ENCODE measurements at regions not wholly inside any gene's neighbourhood (a gene's known extent, or its start where the extent isn't known, plus 50 kb on each side); places are given as distances from the start of the nearest gene placed in this dataset.

GRCh38 chr20:58584881-58585752, 66.0 kb upstream of the STX16 start:
- no peak overlapping the region for H3K4me3 Mint-ChIP-seq
- H3K36me3 Mint-ChIP-seq, result peaks cover 1% of the 10 kb centered on the region
- no peaks in the 10 kb centered on the region for H3K27me3 Mint-ChIP-seq
- no peak overlapping the region for H3K27ac Mint-ChIP-seq
- no peaks in the 10 kb centered on the region for H3K4me1 Mint-ChIP-seq
- peaks cover 5% of the 10 kb centered on the region for H3K9me3 Mint-ChIP-seq

GRCh38 chr20:58584051-58584824, 66.8 kb upstream of the STX16 start:
- no peaks in the 10 kb centered on the region for H3K27me3 Mint-ChIP-seq
- H3K9me3 Mint-ChIP-seq, result peaks cover 5% of the 10 kb centered on the region
- H3K36me3 Mint-ChIP-seq, result peaks cover 1% of the 10 kb centered on the region
- H3K4me1 Mint-ChIP-seq, result no peaks in the 10 kb centered on the region
- no peak overlapping the region for H3K4me3 Mint-ChIP-seq
- H3K27ac Mint-ChIP-seq, result no peak overlapping the region

- Mint-ChIP-seq H3K27ac (no peak overlapping the region), H3K36me3 (peaks cover 1% of the 10 kb centered on the region)
Observed at GRCh38 chr20:58583586-58583985, 67.5 kb upstream of the STX16 start.

GRCh38 chr20:58583176-58583575, 67.9 kb upstream of the STX16 start:
- peaks cover 5% of the 10 kb centered on the region for H3K9me3 Mint-ChIP-seq
- H3K27ac Mint-ChIP-seq, result no peak overlapping the region
- H3K4me3 Mint-ChIP-seq, result no peak overlapping the region
- H3K4me1 Mint-ChIP-seq, result no peaks in the 10 kb centered on the region
- no peaks in the 10 kb centered on the region for H3K27me3 Mint-ChIP-seq
- peaks cover 1% of the 10 kb centered on the region for H3K36me3 Mint-ChIP-seq

More at GRCh38 chr20:58583586-58583985, 67.5 kb upstream of the STX16 start:
- H3K27me3 Mint-ChIP-seq, result no peaks in the 10 kb centered on the region
- no peaks in the 10 kb centered on the region for H3K4me1 Mint-ChIP-seq
- H3K9me3 Mint-ChIP-seq, result peaks cover 5% of the 10 kb centered on the region
- no peak overlapping the region for H3K4me3 Mint-ChIP-seq

GRCh38 chr20:58580474-58580835, 65.3 kb upstream of the APCDD1L start:
- Mint-ChIP-seq H3K9me3 (peaks cover 5% of the 10 kb centered on the region), H3K4me3 (no peak overlapping the region), H3K4me1 (no peaks in the 10 kb centered on the region), H3K27ac (no peak overlapping the region), H3K27me3 (no peaks in the 10 kb centered on the region), H3K36me3 (peaks cover 1% of the 10 kb centered on the region)

- Mint-ChIP-seq H3K36me3 (peaks cover 1% of the 10 kb centered on the region), H3K9me3 (peaks cover 5% of the 10 kb centered on the region), H3K27me3 (no peaks in the 10 kb centered on the region), H3K4me1 (no peaks in the 10 kb centered on the region), H3K27ac (no peak overlapping the region), H3K4me3 (no peak overlapping the region)
Observed at GRCh38 chr20:58579819-58580473, 64.7 kb upstream of the APCDD1L start.

- H3K4me3 Mint-ChIP-seq, result no peak overlapping the region
- H3K27me3 Mint-ChIP-seq, result no peaks in the 10 kb centered on the region
- peaks cover 1% of the 10 kb centered on the region for H3K36me3 Mint-ChIP-seq
- H3K4me1 Mint-ChIP-seq, result no peaks in the 10 kb centered on the region
- no peak overlapping the region for H3K27ac Mint-ChIP-seq
- peaks cover 5% of the 10 kb centered on the region for H3K9me3 Mint-ChIP-seq
Observed at GRCh38 chr20:58579069-58579818, 64.0 kb upstream of the APCDD1L start.

GRCh38 chr20:58577871-58578598, 62.8 kb upstream of the APCDD1L start:
- H3K9me3 Mint-ChIP-seq, result peaks cover 5% of the 10 kb centered on the region
- no peak overlapping the region for H3K27ac Mint-ChIP-seq
- no peaks in the 10 kb centered on the region for H3K27me3 Mint-ChIP-seq
- H3K4me1 Mint-ChIP-seq, result no peaks in the 10 kb centered on the region
- no peak overlapping the region for H3K4me3 Mint-ChIP-seq
- H3K36me3 Mint-ChIP-seq, result peaks cover 1% of the 10 kb centered on the region

- no peaks in the 10 kb centered on the region for H3K36me3 Mint-ChIP-seq
- H3K4me1 Mint-ChIP-seq, result no peaks in the 10 kb centered on the region
- H3K4me3 Mint-ChIP-seq, result no peak overlapping the region
- H3K27ac Mint-ChIP-seq, result no peak overlapping the region
- H3K27me3 Mint-ChIP-seq, result no peaks in the 10 kb centered on the region
- no peaks in the 10 kb centered on the region for H3K9me3 Mint-ChIP-seq
Observed at GRCh38 chr20:58577139-58577806, 62.1 kb upstream of the APCDD1L start.

- Mint-ChIP-seq H3K4me1 (no peaks in the 10 kb centered on the region), H3K27ac (no peak overlapping the region), H3K9me3 (no peaks in the 10 kb centered on the region)
Observed at GRCh38 chr20:58576603-58576970, 61.4 kb upstream of the APCDD1L start.

GRCh38 chr20:58575776-58576602, 60.8 kb upstream of the APCDD1L start:
- no peaks in the 10 kb centered on the region for H3K27me3 Mint-ChIP-seq
- no peak overlapping the region for H3K4me3 Mint-ChIP-seq
- H3K27ac Mint-ChIP-seq, result no peak overlapping the region
- no peaks in the 10 kb centered on the region for H3K9me3 Mint-ChIP-seq
- no peaks in the 10 kb centered on the region for H3K4me1 Mint-ChIP-seq
- no peaks in the 10 kb centered on the region for H3K36me3 Mint-ChIP-seq

More at GRCh38 chr20:58576603-58576970, 61.4 kb upstream of the APCDD1L start:
- Mint-ChIP-seq H3K4me3 (no peak overlapping the region), H3K36me3 (no peaks in the 10 kb centered on the region), H3K27me3 (no peaks in the 10 kb centered on the region)

- Mint-ChIP-seq H3K27ac (no peak overlapping the region), H3K27me3 (no peaks in the 10 kb centered on the region), H3K4me3 (no peak overlapping the region), H3K9me3 (no peaks in the 10 kb centered on the region), H3K36me3 (no peaks in the 10 kb centered on the region), H3K4me1 (no peaks in the 10 kb centered on the region)
Observed at GRCh38 chr20:58574469-58574868, 59.3 kb upstream of the APCDD1L start.

- no peak overlapping the region for H3K27ac Mint-ChIP-seq
- no peaks in the 10 kb centered on the region for H3K27me3 Mint-ChIP-seq
- H3K4me1 Mint-ChIP-seq, result no peaks in the 10 kb centered on the region
- no peaks in the 10 kb centered on the region for H3K9me3 Mint-ChIP-seq
- no peaks in the 10 kb centered on the region for H3K36me3 Mint-ChIP-seq
- no peak overlapping the region for H3K4me3 Mint-ChIP-seq
Observed at GRCh38 chr20:58573986-58574385, 58.8 kb upstream of the APCDD1L start.

- H3K27me3 Mint-ChIP-seq, result no peaks in the 10 kb centered on the region
- H3K4me3 Mint-ChIP-seq, result no peak overlapping the region
- H3K9me3 Mint-ChIP-seq, result no peaks in the 10 kb centered on the region
- H3K4me1 Mint-ChIP-seq, result no peaks in the 10 kb centered on the region
- H3K36me3 Mint-ChIP-seq, result no peaks in the 10 kb centered on the region
- H3K27ac Mint-ChIP-seq, result no peak overlapping the region
Observed at GRCh38 chr20:58573257-58573656, 58.1 kb upstream of the APCDD1L start.

All from activated naive CD4-positive, alpha-beta T cell treated with anti-CD3 and anti-CD28 coated beads, Interleukin-2, amount 50 U/mL, for 24 hours (primary cell).